GM12891 (cell line): ENCODE measurements at regions not wholly inside any gene's neighbourhood (a gene's known extent, or its start where the extent isn't known, plus 50 kb on each side); places are given as distances from the start of the nearest gene placed in this dataset.

Experiments used
- POLR2A ChIP-seq: IDR thresholded peaks from 2 replicates; pipeline ENCODE4 v1.6.1; 2011; ENCODE audit warnings: low read depth, low read length, control low read depth
- POLR2AphosphoS5 ChIP-seq: IDR thresholded peaks from 2 replicates; pipeline ENCODE4 v1.6.1; 2011; ENCODE audit warnings: low read depth, low read length, control low read depth

DNA sequence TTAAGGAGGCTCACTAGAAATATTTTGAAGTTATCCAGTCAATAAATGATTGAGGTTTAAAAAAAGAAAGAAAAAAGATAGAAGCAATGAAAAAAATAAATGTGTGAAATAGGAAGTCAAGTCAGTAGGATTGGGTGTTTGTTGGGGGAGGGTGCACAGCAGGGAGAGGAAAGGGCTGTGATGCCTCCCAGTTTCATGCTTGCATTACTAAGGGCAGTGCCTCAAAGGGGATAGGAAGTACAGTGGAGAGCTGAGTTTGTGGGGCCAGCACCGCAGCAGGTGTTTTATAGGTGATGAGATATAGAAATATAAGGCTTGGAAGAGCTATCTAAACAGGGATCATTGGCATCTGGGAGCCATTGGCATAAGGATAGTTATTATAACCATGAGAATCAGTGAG, 919.2 kb downstream of the STIM2 start:
- no peak for TF ChIP-seq POLR2AphosphoS5
- TF ChIP-seq POLR2A: no peak
